BJ (cell line): ENCODE measurements at regions not wholly inside any gene's neighbourhood (a gene's known extent, or its start where the extent isn't known, plus 50 kb on each side); places are given as distances from the start of the nearest gene placed in this dataset.

Experiments
- CTCF ChIA-PET: fragments of 350-600 bp; formaldehyde crosslinking; extraction: SDS; loops from one replicate; lab custom pipeline; 2021; ENCODE audit warnings: antibody characterized with exemption, inconsistent platforms; lab: Yijun Ruan, JAX
- POLR2A ChIA-PET: fragments of 300-600 bp; sonication (Branson Sonifier 250); formaldehyde crosslinking; extraction: SDS; loops from one replicate; lab custom pipeline; 2021; ENCODE audit warnings: antibody characterized with exemption; lab: Charles Lee
- DNase-seq: peaks from one replicate; pipeline ENCODE4 v3.0.0-alpha.2; 2011; ENCODE audit warnings: low read depth
- H3K27me3 ChIP-seq: 2 replicates; pipeline ENCODE4 v1.6.0; 2011; ENCODE audit warnings: low read length; ENCODE audit not compliant: control insufficient read depth, insufficient read depth
- H3K36me3 ChIP-seq: 2 replicates; pipeline ENCODE4 v1.5.1; 2011; ENCODE audit warnings: low read length; ENCODE audit not compliant: control insufficient read depth, insufficient read depth
- H3K4me3 ChIP-seq: 2 replicates; pipeline ENCODE4 v1.5.1; 2011; ENCODE audit warnings: low read depth, mild to moderate bottlenecking, control low read depth, low read length
- TF ChIP-seq, protein P1 (sequence below): IDR thresholded peaks from 2 replicates; pipeline ENCODE4 v1.5.1; 2011; ENCODE audit warnings: low read depth, mild to moderate bottlenecking, control low read depth, inconsistent platforms, low read length, moderate library complexity; ENCODE audit not compliant: insufficient read depth

DNA sequence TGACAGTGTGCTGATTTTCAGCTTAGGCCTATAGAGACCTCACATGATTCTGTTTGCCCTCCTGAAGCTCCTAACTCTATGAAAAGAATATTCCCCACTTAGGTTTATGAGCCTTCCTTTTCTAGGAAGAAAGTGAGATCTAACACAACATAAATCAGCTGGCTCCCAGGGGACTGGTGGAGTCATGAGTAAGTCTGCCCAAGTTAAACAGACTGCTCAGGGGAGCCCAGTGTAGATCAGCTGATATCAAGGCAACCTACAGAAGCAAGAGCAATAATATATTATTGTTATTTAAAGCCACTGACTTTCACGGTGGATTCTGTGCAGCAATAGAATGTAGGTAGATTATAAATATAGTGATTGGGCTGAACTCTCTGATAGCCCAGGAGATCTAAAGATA lies 1978.6 kb upstream of the CDH6 start:
- POLR2A ChIA-PET = no interaction called here
- H3K4me3 ChIP-seq = no peak overlapping the region
- no peak for DNase-seq
- H3K36me3 ChIP-seq = no peaks in the 10 kb centered on the region
- H3K27me3 ChIP-seq = no peaks in the 10 kb centered on the region
- CTCF ChIA-PET = no interaction called here
- TF ChIP-seq, protein P1, sequence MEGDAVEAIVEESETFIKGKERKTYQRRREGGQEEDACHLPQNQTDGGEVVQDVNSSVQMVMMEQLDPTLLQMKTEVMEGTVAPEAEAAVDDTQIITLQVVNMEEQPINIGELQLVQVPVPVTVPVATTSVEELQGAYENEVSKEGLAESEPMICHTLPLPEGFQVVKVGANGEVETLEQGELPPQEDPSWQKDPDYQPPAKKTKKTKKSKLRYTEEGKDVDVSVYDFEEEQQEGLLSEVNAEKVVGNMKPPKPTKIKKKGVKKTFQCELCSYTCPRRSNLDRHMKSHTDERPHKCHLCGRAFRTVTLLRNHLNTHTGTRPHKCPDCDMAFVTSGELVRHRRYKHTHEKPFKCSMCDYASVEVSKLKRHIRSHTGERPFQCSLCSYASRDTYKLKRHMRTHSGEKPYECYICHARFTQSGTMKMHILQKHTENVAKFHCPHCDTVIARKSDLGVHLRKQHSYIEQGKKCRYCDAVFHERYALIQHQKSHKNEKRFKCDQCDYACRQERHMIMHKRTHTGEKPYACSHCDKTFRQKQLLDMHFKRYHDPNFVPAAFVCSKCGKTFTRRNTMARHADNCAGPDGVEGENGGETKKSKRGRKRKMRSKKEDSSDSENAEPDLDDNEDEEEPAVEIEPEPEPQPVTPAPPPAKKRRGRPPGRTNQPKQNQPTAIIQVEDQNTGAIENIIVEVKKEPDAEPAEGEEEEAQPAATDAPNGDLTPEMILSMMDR = no peak

DNA sequence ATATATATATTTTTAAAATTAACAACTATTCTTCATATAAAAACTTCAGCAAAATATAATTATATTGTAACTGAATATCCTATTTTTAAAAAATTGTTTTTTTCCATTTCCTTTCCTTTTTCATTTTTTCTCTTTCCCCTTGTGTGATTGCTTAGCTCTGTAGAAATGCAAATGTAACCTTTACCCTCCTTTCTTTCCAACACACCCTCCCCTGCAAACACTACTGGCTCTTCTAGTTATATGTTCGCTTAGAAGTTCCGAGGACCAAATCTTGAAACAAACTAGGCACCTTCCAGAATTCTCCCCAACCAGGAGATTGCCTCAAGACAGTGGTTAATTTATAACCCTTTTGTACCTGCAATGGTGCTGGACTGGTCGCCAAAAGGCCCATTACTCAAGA lies 1980.0 kb upstream of the CDH6 start:
- H3K36me3 ChIP-seq = no peaks in the 10 kb centered on the region
- POLR2A ChIA-PET = no interaction called here
- no peak for DNase-seq
- no peaks in the 10 kb centered on the region for H3K27me3 ChIP-seq
- CTCF ChIA-PET = no interaction called here
- TF ChIP-seq, protein P1 = no peak
- H3K4me3 ChIP-seq = no peak overlapping the region

DNA sequence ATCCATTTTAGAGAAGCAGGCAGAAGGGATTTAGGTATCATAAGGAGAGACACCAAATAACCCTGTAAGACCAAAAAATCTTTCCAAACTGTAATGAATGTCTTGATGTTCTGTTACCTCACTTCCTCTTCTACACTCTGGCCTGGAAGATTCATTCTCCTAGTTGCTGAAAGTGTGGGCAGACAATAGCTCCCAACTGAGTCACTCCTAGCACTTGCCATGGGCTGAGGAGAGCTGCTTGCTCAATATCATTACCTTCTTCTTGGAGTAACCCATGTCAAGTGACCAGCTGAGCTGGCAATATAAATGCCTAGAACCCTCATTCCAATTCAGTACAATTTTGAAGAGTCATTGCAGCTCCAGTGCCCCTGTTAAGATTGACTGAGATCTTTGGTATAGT lies 1985.5 kb upstream of the CDH6 start:
- H3K4me3 ChIP-seq = no peak overlapping the region
- no peaks in the 10 kb centered on the region for H3K27me3 ChIP-seq
- CTCF ChIA-PET = no interaction called here
- no peaks in the 10 kb centered on the region for H3K36me3 ChIP-seq
- DNase-seq = no peak
- POLR2A ChIA-PET = no interaction called here
- TF ChIP-seq, protein P1 = no peak

DNA sequence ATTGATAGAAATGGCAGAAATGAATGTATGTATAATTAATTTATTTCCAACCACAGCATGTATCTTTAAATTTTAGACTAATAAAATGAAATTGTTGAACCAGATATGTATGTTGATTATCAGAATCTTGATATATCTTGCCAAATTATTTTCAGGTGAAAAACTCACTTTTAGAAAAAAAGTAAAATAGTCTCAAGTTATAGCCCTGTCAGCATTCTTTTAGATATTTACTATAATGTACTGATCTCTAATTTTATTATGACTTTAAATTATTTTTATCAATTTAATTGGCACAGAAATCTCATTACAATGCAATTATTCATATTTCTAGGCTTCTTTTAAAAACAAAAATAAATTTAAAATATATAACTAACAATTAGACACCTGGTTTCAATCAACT lies 1990.4 kb upstream of the CDH6 start:
- ChIA-PET CTCF (interaction anchor here (1.0 kb wide), 1 partner anchor 22 kb away, joined by 3 read pairs; no protein-coding TSS in a partner anchor), POLR2A (no interaction called here)
- TF ChIP-seq, protein P1 = no peak
- Histone ChIP-seq H3K36me3 (no peaks in the 10 kb centered on the region), H3K27me3 (no peaks in the 10 kb centered on the region), H3K4me3 (no peak overlapping the region)
- DNase-seq = no peak

DNA sequence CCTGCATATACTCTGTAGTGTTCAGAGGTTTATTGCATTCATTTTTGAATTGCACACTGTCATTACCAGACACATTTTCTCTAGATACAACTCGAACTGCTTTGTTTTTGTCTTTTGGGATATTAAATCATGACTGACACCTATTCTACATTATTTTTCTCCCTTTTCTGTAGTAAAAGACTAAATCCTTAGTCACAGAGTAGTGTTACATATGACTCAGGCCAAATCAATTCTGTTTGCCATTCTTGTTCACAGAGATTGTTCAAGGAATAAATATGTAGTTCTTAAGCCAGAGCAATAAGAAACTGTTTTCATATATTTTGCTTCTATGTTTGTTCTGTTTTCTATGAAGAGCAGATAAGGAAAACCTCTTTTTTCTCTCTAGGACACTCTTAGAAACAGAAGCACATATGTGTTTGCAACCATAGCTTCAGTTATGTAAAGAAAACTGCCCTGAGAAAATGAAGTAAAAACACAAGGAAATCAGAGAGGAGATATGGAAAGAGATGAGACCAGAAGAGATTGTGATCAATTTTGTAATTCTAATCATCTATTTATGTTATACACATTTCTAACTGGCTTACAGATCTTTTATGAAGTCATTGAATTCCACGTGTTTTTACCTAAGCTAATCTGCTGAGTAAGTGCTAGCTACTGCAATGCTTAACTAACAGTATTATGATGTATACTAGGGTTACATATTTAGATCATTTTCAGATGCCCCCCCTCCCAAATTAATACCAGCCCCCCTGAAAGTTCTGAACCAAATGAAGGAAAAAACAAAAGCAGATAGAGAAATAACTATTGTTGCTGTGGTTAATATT lies 1995.6 kb upstream of the CDH6 start:
- no peaks in the 10 kb centered on the region for H3K27me3 ChIP-seq
- TF ChIP-seq, protein P1 = no peak
- H3K4me3 ChIP-seq = no peak overlapping the region
- no peaks in the 10 kb centered on the region for H3K36me3 ChIP-seq
- DNase-seq = no peak
- ChIA-PET CTCF (no interaction called here), POLR2A (no interaction called here)
